ENCODE measurements at regions not wholly inside any gene's neighbourhood (a gene's known extent, or its start where the extent isn't known, plus 50 kb on each side); places are given as distances from the start of the nearest gene placed in this dataset.

GRCh38 chr1:112140743-112141142 lies 151.3 kb upstream of the KCND3 start:
- H3K27me3 ChIP-seq (ENCODE audit: insufficient read depth, poor library complexity, severe bottlenecking): peaks cover 13% of the 10 kb centered on the region
- ATAC-seq (ENCODE audit: low read depth) (no peak), DNase-seq (ENCODE audit: low spot score) (no peak)
- no peak overlapping the region for H3K4me3 ChIP-seq (ENCODE audit: severe bottlenecking)
- H3K27ac ChIP-seq (ENCODE audit: poor library complexity, severe bottlenecking): no peak overlapping the region
- H3K9me3 ChIP-seq (ENCODE audit: severe bottlenecking): no peaks in the 10 kb centered on the region
- TF ChIP-seq CTCF (IDR thresholded peaks at IDR 0.05; ENCODE audit: poor library complexity, severe bottlenecking): no peak
- H3K36me3 ChIP-seq (ENCODE audit: low read depth): no peaks in the 10 kb centered on the region
- no peaks in the 10 kb centered on the region for H3K4me1 ChIP-seq (ENCODE audit: insufficient read depth, poor library complexity, severe bottlenecking)

- DNase-seq (ENCODE audit: low spot score) (no peak), ATAC-seq (ENCODE audit: low read depth) (no peak)
- H3K4me3 ChIP-seq (ENCODE audit: severe bottlenecking): no peak overlapping the region
- no peak overlapping the region for H3K27ac ChIP-seq (ENCODE audit: poor library complexity, severe bottlenecking)
- TF ChIP-seq CTCF (IDR thresholded peaks at IDR 0.05; ENCODE audit: poor library complexity, severe bottlenecking): no peak
- H3K27me3 ChIP-seq (ENCODE audit: insufficient read depth, poor library complexity, severe bottlenecking): peaks cover 13% of the 10 kb centered on the region
- no peaks in the 10 kb centered on the region for H3K36me3 ChIP-seq (ENCODE audit: low read depth)
- no peaks in the 10 kb centered on the region for H3K4me1 ChIP-seq (ENCODE audit: insufficient read depth, poor library complexity, severe bottlenecking)
- no peaks in the 10 kb centered on the region for H3K9me3 ChIP-seq (ENCODE audit: severe bottlenecking)
These were observed 151.8 kb upstream of the KCND3 start for GRCh38 chr1:112141301-112141700.

GRCh38 chr1:112141923-112142322 lies 152.5 kb upstream of the KCND3 start:
- no peaks in the 10 kb centered on the region for H3K36me3 ChIP-seq (ENCODE audit: low read depth)
- H3K27ac ChIP-seq (ENCODE audit: poor library complexity, severe bottlenecking): no peak overlapping the region
- H3K4me1 ChIP-seq (ENCODE audit: insufficient read depth, poor library complexity, severe bottlenecking): no peaks in the 10 kb centered on the region
- no peak overlapping the region for H3K4me3 ChIP-seq (ENCODE audit: severe bottlenecking)
- TF ChIP-seq CTCF (IDR thresholded peaks at IDR 0.05; ENCODE audit: poor library complexity, severe bottlenecking): no peak
- H3K9me3 ChIP-seq (ENCODE audit: severe bottlenecking): no peaks in the 10 kb centered on the region
- DNase-seq (ENCODE audit: low spot score) (no peak), ATAC-seq (ENCODE audit: low read depth) (no peak)
- H3K27me3 ChIP-seq (ENCODE audit: insufficient read depth, poor library complexity, severe bottlenecking): peaks cover 13% of the 10 kb centered on the region

GRCh38 chr1:112143871-112144441 lies 154.5 kb upstream of the KCND3 start:
- H3K4me3 ChIP-seq (ENCODE audit: severe bottlenecking): no peak overlapping the region
- no peak for TF ChIP-seq CTCF (IDR thresholded peaks at IDR 0.05; ENCODE audit: poor library complexity, severe bottlenecking)
- H3K9me3 ChIP-seq (ENCODE audit: severe bottlenecking): no peaks in the 10 kb centered on the region
- H3K27me3 ChIP-seq (ENCODE audit: insufficient read depth, poor library complexity, severe bottlenecking): peaks cover 13% of the 10 kb centered on the region
- H3K27ac ChIP-seq (ENCODE audit: poor library complexity, severe bottlenecking): no peak overlapping the region
- ATAC-seq (ENCODE audit: low read depth): no peak
- no peaks in the 10 kb centered on the region for H3K4me1 ChIP-seq (ENCODE audit: insufficient read depth, poor library complexity, severe bottlenecking)
- no peak for DNase-seq (ENCODE audit: low spot score)
- H3K36me3 ChIP-seq (ENCODE audit: low read depth): no peaks in the 10 kb centered on the region

- Histone ChIP-seq H3K27ac (ENCODE audit: poor library complexity, severe bottlenecking) (no peak overlapping the region), H3K27me3 (ENCODE audit: insufficient read depth, poor library complexity, severe bottlenecking) (peaks cover 13% of the 10 kb centered on the region)
These were observed 155.4 kb upstream of the KCND3 start for GRCh38 chr1:112144733-112145426.

More at GRCh38 chr1:112144733-112145426, 155.4 kb upstream of the KCND3 start:
- Histone ChIP-seq H3K36me3 (ENCODE audit: low read depth) (no peaks in the 10 kb centered on the region), H3K4me1 (ENCODE audit: insufficient read depth, poor library complexity, severe bottlenecking) (no peaks in the 10 kb centered on the region), H3K9me3 (ENCODE audit: severe bottlenecking) (no peaks in the 10 kb centered on the region), H3K4me3 (ENCODE audit: severe bottlenecking) (no peak overlapping the region)
- DNase-seq (ENCODE audit: low spot score) (no peak), ATAC-seq (ENCODE audit: low read depth) (no peak)
- no peak for TF ChIP-seq CTCF (IDR thresholded peaks at IDR 0.05; ENCODE audit: poor library complexity, severe bottlenecking)
